GM18858 (cell line): ENCODE measurements at regions not wholly inside any gene's neighbourhood (a gene's known extent, or its start where the extent isn't known, plus 50 kb on each side); places are given as distances from the start of the nearest gene placed in this dataset.

Experiments used
- ATAC-seq: cut with Tn5 transposase; IDR thresholded peaks from one replicate; pipeline ENCODE4 v1.9.1; 2021; ENCODE audit not compliant: unreplicated experiment

DNA sequence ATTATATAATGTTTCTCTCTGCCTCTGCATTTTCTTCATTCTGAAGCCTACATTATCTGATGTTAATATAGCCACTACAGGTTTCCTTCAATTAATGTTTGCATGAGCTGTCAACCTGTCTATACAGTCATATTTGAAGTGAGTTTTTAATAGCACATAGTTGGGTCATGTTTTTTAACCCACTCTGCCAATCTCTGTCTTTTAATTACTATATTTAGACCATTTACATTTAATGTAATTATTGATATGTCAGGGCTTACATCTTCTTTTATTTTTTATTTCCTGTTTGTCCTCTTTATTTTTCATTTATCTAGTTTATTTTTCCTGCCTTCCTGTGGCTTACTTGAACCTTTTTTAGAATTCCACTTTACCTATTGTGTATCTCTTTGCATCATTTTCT lies 124.3 kb upstream of the PDE1C start:
- no peak for ATAC-seq

DNA sequence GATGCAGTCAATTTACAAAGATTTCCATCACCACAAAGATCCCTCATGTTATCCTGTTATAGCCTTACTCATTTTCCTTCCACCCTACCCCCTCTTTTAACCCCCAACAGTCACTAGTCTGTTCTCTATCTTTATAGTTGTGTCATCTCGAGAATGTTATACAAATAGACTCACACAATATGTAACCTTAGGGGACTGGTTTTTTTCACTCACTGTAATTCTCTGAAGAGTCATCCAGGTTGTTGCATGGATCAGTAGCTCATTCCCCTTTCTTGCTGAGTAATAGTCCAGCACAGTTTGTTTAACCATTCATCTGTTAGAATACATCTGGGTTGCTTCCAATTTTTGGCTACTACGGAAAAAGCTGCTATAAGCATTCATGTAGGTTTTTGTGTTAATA lies 121.1 kb upstream of the PDE1C start:
- ATAC-seq = no peak

DNA sequence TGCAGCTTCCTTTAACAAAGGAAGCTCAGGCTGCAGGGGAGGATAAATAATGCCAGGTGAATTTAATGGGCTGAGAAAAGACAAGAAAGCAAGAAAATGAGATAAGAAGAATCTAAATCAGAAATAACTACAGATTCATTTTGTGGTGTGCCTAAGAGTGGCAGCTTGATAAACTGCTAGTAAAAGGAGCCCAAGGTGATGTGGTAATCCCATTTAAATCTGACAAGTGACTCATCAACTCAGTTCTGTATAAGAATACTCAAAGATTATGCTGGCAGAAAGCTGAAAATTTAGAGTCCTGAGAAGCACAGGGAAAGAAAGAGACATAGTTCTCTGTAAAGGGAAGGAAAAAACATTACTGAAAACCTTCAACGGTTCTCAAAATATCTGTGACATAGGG lies 109.4 kb upstream of the PDE1C start:
- ATAC-seq = no peak

- no peak for ATAC-seq
These were observed 108.6 kb upstream of the PDE1C start for GRCh38 chr7:32178677-32179366.

- ATAC-seq = no peak
These were observed 107.0 kb upstream of the PDE1C start for GRCh38 chr7:32177232-32177631.

GRCh38 chr7:32175099-32175498 lies 104.9 kb upstream of the PDE1C start:
- no peak for ATAC-seq

- no peak for ATAC-seq
These were observed 101.0 kb upstream of the PDE1C start for GRCh38 chr7:32171248-32171647.

DNA sequence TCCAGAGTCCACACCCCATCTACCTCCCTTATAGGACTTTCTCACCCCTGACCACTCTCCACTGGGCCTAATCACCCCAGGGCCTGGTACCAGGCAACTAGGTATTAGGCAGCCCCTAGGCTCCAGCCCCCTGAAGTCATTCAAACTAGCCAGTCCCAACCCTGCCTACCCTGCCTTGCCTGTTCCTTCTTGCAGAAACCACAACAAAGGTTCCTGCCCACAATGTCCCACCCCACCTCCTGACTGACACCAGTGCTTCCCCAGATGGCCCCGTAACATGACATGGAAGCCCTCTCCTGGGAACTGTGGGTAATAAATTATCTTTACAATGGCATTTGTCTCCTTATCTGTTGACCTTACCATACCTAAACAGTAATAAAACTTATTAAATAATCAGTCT lies 100.6 kb upstream of the PDE1C start:
- no peak for ATAC-seq

DNA sequence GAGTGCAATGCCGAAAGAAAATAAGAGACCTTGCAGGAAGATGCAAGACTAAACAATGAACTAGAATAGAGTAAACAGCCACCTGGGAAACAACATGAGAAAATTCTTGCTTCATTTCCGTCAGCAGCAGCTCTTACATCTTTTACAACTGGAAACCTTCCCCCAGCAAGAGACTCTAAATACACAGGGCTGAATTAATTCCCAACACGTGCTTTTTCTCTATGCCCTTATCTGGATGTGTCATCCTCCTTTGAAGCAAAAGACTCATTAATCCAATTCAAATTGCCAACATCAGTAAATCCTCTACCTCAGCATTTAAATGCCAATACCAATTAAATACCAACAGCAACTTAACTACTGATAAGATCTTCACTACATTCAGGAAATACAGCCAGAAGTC lies 99.0 kb upstream of the PDE1C start:
- ATAC-seq = no peak

DNA sequence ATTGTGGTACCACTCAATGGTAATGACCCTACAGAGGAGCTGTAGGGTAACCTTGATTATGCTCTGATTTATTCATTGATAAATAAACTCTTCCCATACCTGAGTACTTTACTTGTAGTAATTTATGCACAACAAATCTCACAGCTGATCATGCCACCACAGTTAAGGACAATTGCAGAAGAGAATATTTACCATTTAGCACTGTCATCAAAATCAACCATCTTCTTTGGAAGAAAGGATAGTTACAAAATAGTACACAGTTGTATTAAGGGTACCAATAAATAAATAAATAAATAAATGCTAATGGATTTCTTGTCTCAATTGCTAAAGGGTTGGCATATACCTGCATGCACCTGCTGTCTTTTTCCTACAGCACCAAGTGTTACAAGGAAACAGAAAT lies 97.6 kb upstream of the PDE1C start:
- no peak for ATAC-seq

DNA sequence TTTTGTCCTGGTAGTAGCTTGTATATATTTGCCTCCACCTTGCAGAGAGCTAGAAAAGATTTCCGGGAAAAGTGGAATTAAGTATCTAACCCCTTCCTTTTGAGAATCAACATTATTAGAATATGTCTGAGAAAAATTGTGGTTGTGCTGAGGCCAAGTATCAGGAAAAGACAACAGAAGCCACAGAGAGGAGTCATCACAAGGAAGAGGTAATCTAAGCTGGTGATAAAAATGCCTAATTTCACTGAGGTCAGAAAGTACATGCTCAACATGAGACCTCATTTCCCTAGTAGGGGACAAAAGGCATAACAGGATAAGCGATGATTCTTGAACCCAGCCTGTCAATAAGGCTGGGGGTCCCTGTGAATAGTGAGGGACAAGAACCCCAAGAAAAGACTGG lies 97.0 kb upstream of the PDE1C start:
- ATAC-seq = no peak

- ATAC-seq = no peak
These were observed 94.3 kb upstream of the PDE1C start for GRCh38 chr7:32164341-32164996.

- ATAC-seq = no peak
These were observed 93.7 kb upstream of the PDE1C start for GRCh38 chr7:32163896-32164295.

GRCh38 chr7:32163141-32163806 lies 93.1 kb upstream of the PDE1C start:
- ATAC-seq = no peak

- ATAC-seq = no peak
These were observed 91.5 kb upstream of the PDE1C start for GRCh38 chr7:32161708-32162107.

DNA sequence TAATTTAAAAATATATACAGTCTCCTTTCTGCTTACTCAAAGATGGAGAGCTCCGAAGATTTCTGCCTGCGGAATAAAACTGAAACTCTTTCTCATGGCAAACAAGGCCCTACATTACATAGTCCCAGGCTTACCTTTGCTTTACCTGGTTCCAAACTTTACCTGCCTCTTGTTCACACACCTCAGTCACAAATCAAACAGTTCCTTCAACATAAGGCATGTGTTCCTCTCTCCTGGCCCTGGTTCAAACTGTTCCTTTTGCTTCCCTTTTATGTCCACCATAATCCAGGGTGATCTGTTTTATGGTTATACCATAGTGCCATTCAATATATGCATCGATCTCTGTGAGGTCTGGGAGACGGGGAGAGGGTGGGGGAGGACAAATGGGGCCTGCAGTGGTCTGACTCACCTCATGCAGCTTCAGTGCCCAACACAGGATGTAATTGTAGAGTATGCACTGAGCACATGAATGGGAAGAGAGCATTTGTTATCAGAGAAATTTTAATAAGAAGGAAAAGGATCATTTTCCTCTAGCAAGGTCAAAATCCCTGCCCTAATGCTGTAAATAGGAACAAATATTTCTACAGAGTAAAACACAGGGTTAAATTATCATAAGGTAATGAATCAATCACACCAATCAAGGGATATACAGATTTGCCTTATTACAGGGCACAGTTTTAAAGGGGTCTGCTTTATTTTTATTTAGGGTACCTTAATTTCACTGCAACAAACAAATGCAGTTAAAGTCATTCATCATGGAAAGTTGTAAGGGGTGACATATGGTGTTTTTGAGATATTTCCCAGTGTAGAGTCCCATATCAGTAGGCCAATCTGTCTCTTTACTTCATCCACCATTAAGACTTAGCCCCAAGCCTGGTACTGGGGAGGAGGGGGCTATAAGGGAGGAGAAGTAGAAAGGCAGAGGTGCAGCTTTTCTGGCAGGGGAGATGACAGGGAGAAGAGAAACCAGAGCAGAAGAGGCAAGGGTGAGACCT lies 88.8 kb upstream of the PDE1C start:
- no peak for ATAC-seq

DNA sequence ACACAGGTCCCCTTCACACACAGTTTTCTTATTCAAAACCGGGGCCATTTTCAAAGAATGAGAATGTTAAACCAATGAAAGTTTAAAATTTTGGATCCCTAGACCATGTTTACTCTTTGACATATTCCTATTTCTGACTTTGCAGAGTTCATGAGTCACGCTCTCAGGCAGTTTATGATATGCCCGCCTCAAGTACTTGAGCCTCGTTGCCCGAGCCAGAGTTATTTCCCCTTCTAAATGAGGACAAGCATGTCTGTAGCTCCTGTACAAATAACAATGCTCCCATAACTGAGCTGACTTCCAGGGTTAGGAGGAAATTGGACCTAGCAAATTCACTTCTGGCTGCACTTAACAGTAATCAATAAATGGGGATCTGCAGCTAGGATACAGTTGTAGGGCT lies 87.9 kb upstream of the PDE1C start:
- ATAC-seq = no peak

DNA sequence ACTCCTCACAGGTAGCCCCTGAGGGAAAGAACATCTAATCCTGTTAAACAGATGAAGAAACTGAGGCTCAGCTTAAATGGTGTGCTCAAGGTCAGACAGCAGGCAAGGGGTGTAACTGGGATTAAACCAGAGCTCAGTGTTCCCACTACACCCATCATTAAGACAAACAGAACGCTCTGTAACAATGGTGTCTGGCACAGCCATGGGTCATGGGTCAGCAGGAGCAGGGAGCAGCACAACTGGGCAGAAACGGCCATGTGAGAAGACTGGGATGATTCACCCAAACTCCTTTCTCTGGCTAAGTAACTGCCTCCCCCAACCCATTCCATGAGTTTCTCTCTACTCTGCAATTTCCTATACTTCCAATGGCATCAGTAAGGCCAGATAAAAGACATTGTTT lies 85.5 kb upstream of the PDE1C start:
- no peak for ATAC-seq

GRCh38 chr7:32154797-32155196 lies 84.6 kb upstream of the PDE1C start:
- ATAC-seq = no peak

- ATAC-seq = no peak
These were observed 82.8 kb upstream of the PDE1C start for GRCh38 chr7:32153006-32153405.

DNA sequence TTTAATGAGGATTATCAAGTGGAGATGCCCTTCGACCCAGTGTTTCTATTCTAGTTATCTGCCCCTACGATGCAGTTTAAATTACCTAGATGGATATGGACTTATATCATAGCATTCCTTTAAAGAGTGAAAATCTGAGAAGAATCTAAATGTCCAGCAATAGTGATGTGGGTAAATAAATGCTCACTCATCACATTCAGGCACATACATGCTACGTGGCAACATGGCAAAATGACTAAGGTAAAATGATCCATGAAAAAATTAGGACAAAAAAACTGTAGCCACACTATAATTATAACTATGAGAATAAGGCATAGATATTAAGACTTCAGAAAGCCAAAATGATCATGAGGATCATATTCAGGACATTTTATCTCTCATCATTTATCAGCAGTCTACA lies 82.4 kb upstream of the PDE1C start:
- no peak for ATAC-seq
